NB4 (cell line): ENCODE measurements at regions not wholly inside any gene's neighbourhood (a gene's known extent, or its start where the extent isn't known, plus 50 kb on each side); places are given as distances from the start of the nearest gene placed in this dataset.

ENCODE experiments used
- DNase-seq: peaks from one replicate; pipeline ENCODE4 v3.0.0; 2010; ENCODE audit warnings: low read depth
- H3K4me3 ChIP-seq: one replicate; pipeline ENCODE4 v1.5.1; 2011; ENCODE audit warnings: mild to moderate bottlenecking, low read depth, low read length, moderate library complexity
- MYC ChIP-seq: IDR thresholded peaks from 2 replicates; pipeline ENCODE4 v1.6.1; 2011; ENCODE audit warnings: low read depth, low read length
- POLR2A ChIP-seq: IDR thresholded peaks from 2 replicates; pipeline ENCODE4 v1.6.1; 2011; ENCODE audit warnings: mild to moderate bottlenecking; ENCODE audit not compliant: insufficient read length; ENCODE audit errors: extremely low read depth
- TF ChIP-seq, protein P1 (sequence below): IDR thresholded peaks from one replicate; pipeline ENCODE4 v1.5.1; 2012; ENCODE audit warnings: low read depth, low read length
- TF ChIP-seq, protein P2 (sequence below): IDR thresholded peaks from 2 replicates; pipeline ENCODE4 v1.6.1; 2011; ENCODE audit warnings: low read depth, low read length

DNA sequence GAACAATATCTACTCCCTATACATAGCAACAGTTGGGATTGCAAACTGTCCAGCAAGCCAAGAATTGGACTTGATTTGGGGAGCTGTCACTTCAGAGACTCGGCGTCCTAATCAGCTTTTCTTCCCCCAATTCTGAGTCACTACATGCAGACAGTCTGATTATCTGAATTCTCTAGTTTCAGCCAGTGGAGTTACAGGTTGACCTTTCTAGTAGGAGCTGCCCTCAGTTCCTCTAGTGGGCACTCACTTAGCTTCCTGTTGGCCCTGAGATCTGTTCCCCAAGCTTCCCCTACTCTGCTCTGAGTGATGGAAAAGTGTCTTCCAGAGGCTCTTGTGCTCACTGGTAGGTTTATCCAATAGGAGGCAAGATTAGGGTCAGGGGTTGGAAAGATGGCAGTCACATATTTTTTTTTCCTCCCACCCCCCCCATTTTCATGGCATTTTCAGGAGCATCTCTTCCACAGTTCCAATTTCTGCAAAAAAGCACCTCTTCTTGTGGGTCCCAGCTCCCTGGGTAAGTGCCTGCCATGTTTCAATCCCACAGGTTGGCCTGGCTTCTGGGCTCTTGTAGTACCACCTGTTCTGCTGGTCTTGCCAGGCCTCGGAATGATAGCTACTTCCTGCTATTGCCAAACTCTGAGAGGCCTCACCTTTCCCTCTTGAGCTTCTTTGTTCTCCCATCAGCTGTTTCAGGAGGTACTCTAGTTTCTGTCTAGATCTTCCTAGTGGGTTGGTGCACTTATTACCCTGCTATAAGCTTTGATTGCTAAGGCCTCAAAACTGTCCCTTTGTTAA is 182.2 kb downstream of the RAP2B start:
- no peak for DNase-seq
- no peak overlapping the region for H3K4me3 ChIP-seq
- no peak for TF ChIP-seq POLR2A
- TF ChIP-seq, protein P1, sequence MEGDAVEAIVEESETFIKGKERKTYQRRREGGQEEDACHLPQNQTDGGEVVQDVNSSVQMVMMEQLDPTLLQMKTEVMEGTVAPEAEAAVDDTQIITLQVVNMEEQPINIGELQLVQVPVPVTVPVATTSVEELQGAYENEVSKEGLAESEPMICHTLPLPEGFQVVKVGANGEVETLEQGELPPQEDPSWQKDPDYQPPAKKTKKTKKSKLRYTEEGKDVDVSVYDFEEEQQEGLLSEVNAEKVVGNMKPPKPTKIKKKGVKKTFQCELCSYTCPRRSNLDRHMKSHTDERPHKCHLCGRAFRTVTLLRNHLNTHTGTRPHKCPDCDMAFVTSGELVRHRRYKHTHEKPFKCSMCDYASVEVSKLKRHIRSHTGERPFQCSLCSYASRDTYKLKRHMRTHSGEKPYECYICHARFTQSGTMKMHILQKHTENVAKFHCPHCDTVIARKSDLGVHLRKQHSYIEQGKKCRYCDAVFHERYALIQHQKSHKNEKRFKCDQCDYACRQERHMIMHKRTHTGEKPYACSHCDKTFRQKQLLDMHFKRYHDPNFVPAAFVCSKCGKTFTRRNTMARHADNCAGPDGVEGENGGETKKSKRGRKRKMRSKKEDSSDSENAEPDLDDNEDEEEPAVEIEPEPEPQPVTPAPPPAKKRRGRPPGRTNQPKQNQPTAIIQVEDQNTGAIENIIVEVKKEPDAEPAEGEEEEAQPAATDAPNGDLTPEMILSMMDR: no peak
- no peak for TF ChIP-seq MYC
- TF ChIP-seq, protein P2, sequence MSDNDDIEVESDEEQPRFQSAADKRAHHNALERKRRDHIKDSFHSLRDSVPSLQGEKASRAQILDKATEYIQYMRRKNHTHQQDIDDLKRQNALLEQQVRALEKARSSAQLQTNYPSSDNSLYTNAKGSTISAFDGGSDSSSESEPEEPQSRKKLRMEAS: no peak

DNA sequence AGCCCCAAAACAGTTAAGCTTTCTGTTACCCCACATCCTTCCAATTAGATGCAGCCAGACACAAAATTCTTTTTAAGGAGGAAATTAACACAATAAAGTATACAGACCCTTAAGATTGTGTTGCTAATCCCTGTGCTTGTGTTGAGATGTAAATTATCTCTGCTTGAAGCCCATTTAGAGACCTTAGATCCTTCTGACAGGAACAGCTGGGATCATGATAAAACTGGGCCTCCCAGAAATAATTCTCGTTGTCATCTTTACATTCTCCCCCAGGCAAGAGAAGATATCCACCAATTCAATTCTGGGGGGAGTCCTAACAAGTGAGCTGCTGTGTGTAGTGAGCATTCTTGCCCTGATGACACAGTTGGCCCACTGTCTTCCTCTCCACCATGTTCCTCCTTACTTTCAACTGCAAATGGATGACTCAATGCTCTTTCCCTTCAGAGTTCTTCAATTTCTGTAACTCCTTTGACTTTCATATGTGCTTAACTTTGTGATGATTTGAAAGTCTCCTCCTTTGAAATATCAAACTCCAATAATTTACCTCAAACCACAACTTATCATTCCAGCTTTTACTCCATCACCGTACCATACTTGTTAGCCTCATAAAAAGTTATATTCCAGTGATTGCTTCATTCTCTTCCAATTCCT is 186.6 kb downstream of the RAP2B start:
- no peak overlapping the region for H3K4me3 ChIP-seq
- TF ChIP-seq, protein P2: no peak
- TF ChIP-seq, protein P1: no peak
- TF ChIP-seq MYC: no peak
- TF ChIP-seq POLR2A: no peak
- DNase-seq: peak; percentile 7

DNA sequence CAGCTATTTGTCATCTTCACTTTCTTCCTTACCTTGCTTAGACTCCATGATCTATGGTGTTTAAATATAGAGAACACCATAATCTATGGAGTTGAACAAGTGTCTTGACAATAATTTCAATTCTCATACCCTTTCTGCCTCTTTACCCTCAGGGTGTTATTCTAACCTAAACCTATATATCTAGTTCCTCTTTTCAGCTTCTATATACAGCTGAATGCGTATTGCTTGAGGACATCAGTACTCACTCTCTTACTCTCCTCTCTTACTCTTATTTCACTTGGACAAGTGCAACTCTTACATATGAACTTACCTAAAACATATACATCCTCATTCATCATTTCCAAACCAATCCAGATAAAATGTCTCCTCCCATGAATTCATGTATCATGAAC is 187.1 kb downstream of the RAP2B start:
- no peak for TF ChIP-seq MYC
- TF ChIP-seq, protein P1: no peak
- no peak for TF ChIP-seq POLR2A
- TF ChIP-seq, protein P2: no peak
- H3K4me3 ChIP-seq: no peak overlapping the region
- peak; percentile 7 for DNase-seq

DNA sequence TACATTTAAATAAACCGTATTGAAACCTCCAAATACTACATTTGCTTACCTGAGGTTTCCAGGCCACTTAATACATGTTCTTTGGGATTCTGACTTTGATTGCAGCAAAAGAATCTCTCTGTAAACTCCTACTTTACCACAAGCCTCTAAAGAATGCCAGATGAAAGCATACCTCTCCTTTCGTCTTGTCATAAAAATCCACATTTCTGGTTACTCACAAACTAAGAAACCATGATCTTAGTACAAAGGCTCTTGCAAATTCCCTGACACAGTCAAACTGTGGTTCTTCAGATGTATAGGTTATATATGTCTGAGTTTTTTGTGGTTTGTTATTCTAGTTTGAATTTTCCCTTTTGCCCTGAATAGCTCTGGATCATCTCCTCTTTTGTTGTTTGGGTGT is 188.4 kb downstream of the RAP2B start:
- TF ChIP-seq MYC (no peak), POLR2A (no peak)
- TF ChIP-seq, protein P1: no peak
- TF ChIP-seq, protein P2: no peak
- no peak for DNase-seq

DNA sequence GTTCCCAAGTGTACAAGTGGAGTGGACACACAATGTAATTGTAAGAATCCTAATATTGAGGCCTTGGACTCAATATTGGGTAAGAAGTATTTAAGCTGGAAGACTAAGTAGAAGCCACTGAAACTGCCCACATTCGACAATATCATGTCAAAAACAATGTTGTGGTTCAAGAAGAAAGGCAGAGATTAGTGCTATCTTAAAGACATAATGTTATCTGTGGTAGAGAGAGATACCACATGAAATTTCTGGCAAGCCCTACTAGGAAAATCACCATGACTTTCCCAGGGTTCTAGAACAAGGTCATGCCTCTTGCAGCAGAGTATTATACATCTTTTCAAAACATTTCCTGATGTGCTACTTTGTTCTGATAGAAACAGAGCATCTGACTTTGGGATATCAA is 192.6 kb downstream of the RAP2B start:
- TF ChIP-seq, protein P2: no peak
- TF ChIP-seq, protein P1: no peak
- TF ChIP-seq MYC (no peak), POLR2A (no peak)
- DNase-seq: no peak

More for the DNA sequence above, 188.4 kb downstream of the RAP2B start:
- H3K4me3 ChIP-seq: no peak overlapping the region

More for the DNA sequence above, 192.6 kb downstream of the RAP2B start:
- H3K4me3 ChIP-seq: no peak overlapping the region
